Tibial artery (tissue), 4 donors: ENCODE measurements at regions not wholly inside any gene's neighbourhood (a gene's known extent, or its start where the extent isn't known, plus 50 kb on each side); places are given as distances from the start of the nearest gene placed in this dataset.

Experiments
- DNase-seq, 2 donors: peaks; one replicate each; pipeline ENCODE4 v3.0.0-alpha.2; 2019
- H3K27ac ChIP-seq, 2 donors: fragments of 200-600 bp; sonication (generic) in 1 of 2; 1 replicate in 1 of 2; 2 replicates in 1 of 2; pipeline ENCODE4 v1.5.1; 2018 to 2019; ENCODE audit warnings: mild to moderate bottlenecking in 1 of 2
- H3K27me3 ChIP-seq, 2 donors: fragments of 200-600 bp; sonication (generic) in 1 of 2; one replicate each; pipeline versions ENCODE4 v1.5.1 to v1.6.0; 2016 to 2019
- H3K36me3 ChIP-seq, 3 donors: fragments of 200-600 bp; sonication (generic) in 2 of 3; one replicate each; pipeline ENCODE4 v1.5.1; 2016 to 2019; ENCODE audit warnings: mild to moderate bottlenecking in 2 of 3
- H3K4me1 ChIP-seq, 4 donors: fragments of 200-600 bp; sonication (generic) in 2 of 4; 1 replicate in 3 of 4; 2 replicates in 1 of 4; pipeline ENCODE4 v1.5.1; 2016 to 2019
- H3K4me3 ChIP-seq, 2 donors: fragments of 200-600 bp; sonication (generic) in 1 of 2; 1 replicate in 1 of 2; 2 replicates in 1 of 2; pipeline ENCODE4 v1.5.1; 2018 to 2019; ENCODE audit warnings: mild to moderate bottlenecking in 2 of 2
- H3K9me3 ChIP-seq, 3 donors: fragments of 200-600 bp; sonication (generic) in 1 of 3; one replicate each; pipeline ENCODE4 v1.5.1; 2016 to 2019
- intact Hi-C: fragments of 100-400 bp; cut with DNase I; formaldehyde crosslinking; loops from one replicate; pipeline ENCODE4 v1.15.0; 2023; ENCODE audit warnings: low total_unique reads
- TF ChIP-seq, protein P1 (sequence below), 2 experiments: fragments of 200-600 bp in 1 of 2; fragments of 450-650 bp in 1 of 2; IDR thresholded peaks; one replicate each; pipeline ENCODE4 v1.5.1; 2017 to 2019; ENCODE audit warnings: antibody characterized with exemption in 2 of 2, mild to moderate bottlenecking in 1 of 2, moderate library complexity in 1 of 2

DNA sequence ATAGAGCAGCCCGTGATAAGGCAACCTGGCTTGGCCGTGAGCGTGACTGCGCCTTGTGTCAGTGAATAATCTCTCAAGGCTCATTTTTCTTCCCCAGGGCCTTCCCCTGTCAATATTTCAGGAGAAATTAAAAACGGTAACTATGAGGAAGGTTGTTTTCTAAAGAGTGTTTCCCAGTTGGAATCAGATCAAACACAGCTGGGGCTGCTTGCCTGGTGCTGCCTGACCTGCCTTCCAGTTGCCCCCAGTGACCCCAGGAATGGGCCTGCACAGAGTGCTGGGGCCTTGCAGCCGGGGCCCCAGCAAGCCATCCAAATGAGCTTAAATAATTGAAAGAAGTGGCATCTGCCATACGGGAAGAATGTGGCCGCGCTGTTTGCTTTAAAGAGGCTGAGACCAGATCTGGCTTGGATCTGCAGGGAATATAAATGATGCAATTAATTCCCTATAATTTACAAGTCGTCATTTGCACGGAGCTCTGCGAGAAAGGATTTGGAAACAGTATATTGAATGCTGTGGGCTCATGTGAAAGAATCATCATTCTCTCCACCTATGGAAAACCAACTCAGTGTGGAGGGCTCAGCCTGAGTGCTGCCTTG is 203.9 kb downstream of the C1orf94 start:
- DNase-seq: no peak
- TF ChIP-seq, protein P1, sequence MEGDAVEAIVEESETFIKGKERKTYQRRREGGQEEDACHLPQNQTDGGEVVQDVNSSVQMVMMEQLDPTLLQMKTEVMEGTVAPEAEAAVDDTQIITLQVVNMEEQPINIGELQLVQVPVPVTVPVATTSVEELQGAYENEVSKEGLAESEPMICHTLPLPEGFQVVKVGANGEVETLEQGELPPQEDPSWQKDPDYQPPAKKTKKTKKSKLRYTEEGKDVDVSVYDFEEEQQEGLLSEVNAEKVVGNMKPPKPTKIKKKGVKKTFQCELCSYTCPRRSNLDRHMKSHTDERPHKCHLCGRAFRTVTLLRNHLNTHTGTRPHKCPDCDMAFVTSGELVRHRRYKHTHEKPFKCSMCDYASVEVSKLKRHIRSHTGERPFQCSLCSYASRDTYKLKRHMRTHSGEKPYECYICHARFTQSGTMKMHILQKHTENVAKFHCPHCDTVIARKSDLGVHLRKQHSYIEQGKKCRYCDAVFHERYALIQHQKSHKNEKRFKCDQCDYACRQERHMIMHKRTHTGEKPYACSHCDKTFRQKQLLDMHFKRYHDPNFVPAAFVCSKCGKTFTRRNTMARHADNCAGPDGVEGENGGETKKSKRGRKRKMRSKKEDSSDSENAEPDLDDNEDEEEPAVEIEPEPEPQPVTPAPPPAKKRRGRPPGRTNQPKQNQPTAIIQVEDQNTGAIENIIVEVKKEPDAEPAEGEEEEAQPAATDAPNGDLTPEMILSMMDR (IDR thresholded peaks at IDR 0.05): no peak
- Histone ChIP-seq H3K27ac (no peak overlapping the region), H3K27me3 (peaks cover 0 to 39% of the 10 kb centered on the region in 2 donors), H3K4me3 (no peak overlapping the region), H3K4me1 (no peaks in the 10 kb centered on the region), H3K36me3 (no peaks in the 10 kb centered on the region), H3K9me3 (peaks cover 0 to 3% (median 0%) of the 10 kb centered on the region in 3 donors)
- intact Hi-C loops: no loop called here

DNA sequence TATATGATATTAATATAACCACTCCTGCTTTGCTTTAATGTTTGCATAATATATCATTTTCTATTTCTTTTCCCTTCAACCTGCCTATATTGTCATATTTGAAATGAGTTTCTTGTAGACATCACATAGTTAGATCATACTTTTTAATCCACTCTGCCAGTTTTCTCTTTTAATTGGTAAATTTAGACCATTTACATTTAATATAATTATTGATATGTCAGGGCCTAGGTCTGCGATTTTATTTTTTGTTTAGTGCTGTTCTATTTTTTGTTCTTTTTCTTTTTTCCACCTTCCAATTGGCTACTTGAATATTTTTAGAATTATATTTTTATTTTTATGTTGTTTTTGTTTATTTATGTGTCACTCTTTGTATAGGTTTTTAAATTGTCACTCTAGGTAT is 213.3 kb downstream of the C1orf94 start:
- no peak overlapping the region for H3K27ac ChIP-seq
- H3K27me3 ChIP-seq: no peaks in the 10 kb centered on the region
- no peaks in the 10 kb centered on the region for H3K4me1 ChIP-seq
- TF ChIP-seq, protein P1 (IDR thresholded peaks at IDR 0.05): no peak
- no peaks in the 10 kb centered on the region for H3K36me3 ChIP-seq
- no peaks in the 10 kb centered on the region for H3K9me3 ChIP-seq
- no peak overlapping the region for H3K4me3 ChIP-seq
- intact Hi-C loops: no loop called here
- DNase-seq: no peak

DNA sequence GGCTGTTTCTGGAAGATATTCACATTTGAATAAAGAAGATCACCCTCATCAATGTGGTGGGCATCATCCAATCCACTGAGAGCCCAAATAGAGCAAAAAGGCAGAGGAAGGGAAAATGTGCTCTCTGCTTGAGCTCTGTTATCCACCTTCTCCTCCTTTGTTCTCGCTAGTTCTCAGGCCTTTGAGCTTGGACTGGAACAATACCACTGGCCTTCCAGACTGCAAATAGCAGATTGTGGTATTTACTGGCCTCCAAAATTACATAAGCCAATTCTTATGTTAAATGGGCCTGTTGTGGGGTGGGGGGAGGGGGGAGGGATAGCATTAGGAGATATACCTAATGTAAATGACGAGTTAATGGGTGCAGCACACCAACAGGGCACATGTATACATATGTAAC is 219.3 kb downstream of the C1orf94 start:
- H3K4me1 ChIP-seq: no peaks in the 10 kb centered on the region
- H3K9me3 ChIP-seq: no peaks in the 10 kb centered on the region
- H3K36me3 ChIP-seq: no peaks in the 10 kb centered on the region
- H3K27ac ChIP-seq: no peak overlapping the region
- no peaks in the 10 kb centered on the region for H3K27me3 ChIP-seq
- H3K4me3 ChIP-seq: no peak overlapping the region
- intact Hi-C loops: no loop called here
- TF ChIP-seq, protein P1 (IDR thresholded peaks at IDR 0.05): no peak
- DNase-seq: no peak

DNA sequence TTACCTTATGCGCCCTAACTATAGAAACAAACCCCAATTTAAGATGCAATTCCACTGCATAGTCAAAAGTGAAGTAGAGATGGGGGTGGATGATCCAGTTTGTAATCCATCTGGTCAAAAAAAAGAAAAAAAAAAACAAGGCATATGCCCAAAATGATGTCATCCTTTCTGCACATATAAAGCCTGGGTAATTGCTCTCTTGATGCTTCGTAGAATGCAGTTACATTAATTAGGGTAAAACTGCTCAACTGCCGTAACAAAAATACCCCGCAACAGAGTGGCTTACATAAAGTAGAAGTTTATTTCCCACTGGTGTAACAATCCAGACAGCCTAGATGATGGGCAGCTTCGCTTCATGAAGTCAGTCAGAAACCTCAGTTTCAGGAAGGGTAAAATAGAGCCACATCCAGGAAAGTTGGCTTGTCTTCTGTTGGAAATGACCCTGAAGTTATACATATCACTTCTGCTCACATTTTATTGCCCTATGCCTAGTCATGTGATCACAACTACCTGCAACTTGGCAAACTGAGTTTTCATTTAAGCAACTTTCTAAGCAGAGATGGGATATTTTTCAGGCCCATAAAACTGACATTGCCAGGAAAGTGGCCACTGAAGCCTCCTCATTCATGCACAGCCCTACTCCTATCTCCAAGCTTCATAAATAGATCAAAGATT is 221.7 kb downstream of the C1orf94 start:
- no peaks in the 10 kb centered on the region for H3K9me3 ChIP-seq
- no peak overlapping the region for H3K4me3 ChIP-seq
- intact Hi-C loops: no loop called here
- TF ChIP-seq, protein P1 (IDR thresholded peaks at IDR 0.05): no peak
- no peak overlapping the region for H3K27ac ChIP-seq
- DNase-seq: no peak
- no peaks in the 10 kb centered on the region for H3K27me3 ChIP-seq
- no peaks in the 10 kb centered on the region for H3K36me3 ChIP-seq
- H3K4me1 ChIP-seq: no peaks in the 10 kb centered on the region

DNA sequence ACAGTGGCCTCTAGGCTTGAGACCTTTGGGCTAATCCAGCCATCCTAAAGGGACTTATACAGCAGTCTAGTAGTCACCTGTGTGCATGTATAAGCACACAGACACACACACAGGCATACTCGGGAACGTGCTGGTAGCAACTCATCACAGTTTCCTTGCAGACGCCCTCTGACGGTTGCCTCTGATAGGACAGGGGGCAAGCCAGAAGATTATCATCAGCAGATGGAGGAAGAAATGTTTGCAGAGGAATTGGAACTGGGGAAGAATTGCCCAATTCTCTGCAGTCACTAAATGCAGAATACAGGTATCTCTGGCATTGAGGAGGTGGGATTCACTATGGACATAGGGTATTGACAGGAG is 222.2 kb downstream of the C1orf94 start:
- Histone ChIP-seq H3K9me3 (no peaks in the 10 kb centered on the region), H3K4me3 (no peak overlapping the region), H3K36me3 (no peaks in the 10 kb centered on the region), H3K4me1 (no peaks in the 10 kb centered on the region), H3K27me3 (no peaks in the 10 kb centered on the region), H3K27ac (no peak overlapping the region)
- intact Hi-C loops: no loop called here
- DNase-seq: no peak
- TF ChIP-seq, protein P1 (IDR thresholded peaks at IDR 0.05): no peak
